NCI-H2081 treated with DMSO at 0.1 percent for 48 hours (cell line): ENCODE measurements at regions not wholly inside any gene's neighbourhood (a gene's known extent, or its start where the extent isn't known, plus 50 kb on each side); places are given as distances from the start of the nearest gene placed in this dataset.
"Not testable (repeated sequence)": the region's sequence is repeated elsewhere in the genome, so short reads cannot be mapped to it uniquely, and the experiment has no call there.

Experiments
- DNase-seq: peaks from one replicate; lab custom pipeline; 2025; lab: John Stamatoyannopoulos, UW

GRCh38 chr1:172918478-172918877, 132.3 kb downstream of the TNFSF18 start:
- DNase-seq, result no peak

- no peak for DNase-seq
These were observed 124.7 kb downstream of the TNFSF18 start for GRCh38 chr1:172926070-172926469.

GRCh38 chr1:172928412-172928811, 122.3 kb downstream of the TNFSF18 start:
- DNase-seq, result no peak

GRCh38 chr1:172929006-172929405, 121.7 kb downstream of the TNFSF18 start:
- no peak for DNase-seq

- no peak for DNase-seq
These were observed 120.6 kb downstream of the TNFSF18 start for GRCh38 chr1:172930142-172930541.

- DNase-seq, result no peak
These were observed 119.4 kb downstream of the TNFSF18 start for GRCh38 chr1:172931340-172931739.

- no peak for DNase-seq
These were observed 119.0 kb downstream of the TNFSF18 start for GRCh38 chr1:172931761-172932160.

- DNase-seq, result no peak
These were observed 117.8 kb downstream of the TNFSF18 start for GRCh38 chr1:172932981-172933380.

- no peak for DNase-seq
These were observed 116.4 kb downstream of the TNFSF18 start for GRCh38 chr1:172934417-172934762.

- no peak for DNase-seq
These were observed 115.6 kb downstream of the TNFSF18 start for GRCh38 chr1:172935062-172935592.

- DNase-seq, result no peak
These were observed 114.6 kb downstream of the TNFSF18 start for GRCh38 chr1:172936088-172936645.

GRCh38 chr1:172938681-172939080, 112.1 kb downstream of the TNFSF18 start:
- no peak for DNase-seq

- no peak for DNase-seq
These were observed 111.3 kb downstream of the TNFSF18 start for GRCh38 chr1:172939475-172939874.

GRCh38 chr1:172940174-172940855, 110.4 kb downstream of the TNFSF18 start:
- no peak for DNase-seq

- no peak for DNase-seq
These were observed 109.3 kb downstream of the TNFSF18 start for GRCh38 chr1:172941471-172941870.

GRCh38 chr1:172941945-172942344, 108.8 kb downstream of the TNFSF18 start:
- DNase-seq, result no peak

- DNase-seq, result not testable (repeated sequence)
These were observed 107.6 kb downstream of the TNFSF18 start for GRCh38 chr1:172943138-172943537.

GRCh38 chr1:172944931-172945330, 105.8 kb downstream of the TNFSF18 start:
- DNase-seq, result no peak

- no peak for DNase-seq
These were observed 103.8 kb downstream of the TNFSF18 start for GRCh38 chr1:172946814-172947507.

- no peak for DNase-seq
These were observed 102.3 kb downstream of the TNFSF18 start for GRCh38 chr1:172948457-172948856.

GRCh38 chr1:172949096-172949495, 101.6 kb downstream of the TNFSF18 start:
- no peak for DNase-seq

GRCh38 chr1:172950528-172950927, 100.2 kb downstream of the TNFSF18 start:
- no peak for DNase-seq

- DNase-seq, result no peak
These were observed 98.9 kb downstream of the TNFSF18 start for GRCh38 chr1:172951730-172952365.
